NCI-H2227 (cell line): ENCODE measurements at regions not wholly inside any gene's neighbourhood (a gene's known extent, or its start where the extent isn't known, plus 50 kb on each side); places are given as distances from the start of the nearest gene placed in this dataset.
"Not testable (repeated sequence)": the region's sequence is repeated elsewhere in the genome, so short reads cannot be mapped to it uniquely, and the experiment has no call there.

Experiments used
- DNase-seq: peaks from one replicate; lab custom pipeline; 2025; ENCODE audit not compliant: unreplicated experiment; lab: John Stamatoyannopoulos, UW

- no peak for DNase-seq
These were observed 108.9 kb upstream of the GSE1 start for GRCh38 chr16:85504242-85504641.

GRCh38 chr16:85505794-85506634, 107.1 kb upstream of the GSE1 start:
- DNase-seq, result no peak

GRCh38 chr16:85506635-85506911, 106.5 kb upstream of the GSE1 start:
- no peak for DNase-seq

- no peak for DNase-seq
These were observed 105.8 kb upstream of the GSE1 start for GRCh38 chr16:85507342-85507741.

- DNase-seq, result no peak
These were observed 104.7 kb upstream of the GSE1 start for GRCh38 chr16:85508388-85508787.

- no peak for DNase-seq
These were observed 104.1 kb upstream of the GSE1 start for GRCh38 chr16:85508993-85509392.

GRCh38 chr16:85510041-85510659, 103.0 kb upstream of the GSE1 start:
- no peak for DNase-seq

GRCh38 chr16:85511938-85512807, 100.9 kb upstream of the GSE1 start:
- no peak for DNase-seq

- DNase-seq, result no peak
These were observed 100.4 kb upstream of the GSE1 start for GRCh38 chr16:85512808-85513115.

- DNase-seq, result no peak
These were observed 99.9 kb upstream of the GSE1 start for GRCh38 chr16:85513180-85513579.

- no peak for DNase-seq
These were observed 99.5 kb upstream of the GSE1 start for GRCh38 chr16:85513649-85514048.

GRCh38 chr16:85514295-85514597, 98.9 kb upstream of the GSE1 start:
- no peak for DNase-seq

- DNase-seq, result no peak
These were observed 98.4 kb upstream of the GSE1 start for GRCh38 chr16:85514598-85515318.

GRCh38 chr16:85515319-85515745, 97.8 kb upstream of the GSE1 start:
- DNase-seq, result no peak

- no peak for DNase-seq
These were observed 97.2 kb upstream of the GSE1 start for GRCh38 chr16:85515830-85516397.

GRCh38 chr16:85517154-85517553, 96.0 kb upstream of the GSE1 start:
- no peak for DNase-seq

- no peak for DNase-seq
These were observed 95.5 kb upstream of the GSE1 start for GRCh38 chr16:85517563-85518179.

- DNase-seq, result no peak
These were observed 94.6 kb upstream of the GSE1 start for GRCh38 chr16:85518398-85519049.

GRCh38 chr16:85519050-85519440, 94.1 kb upstream of the GSE1 start:
- not testable (repeated sequence) for DNase-seq

GRCh38 chr16:85519540-85520231, 93.4 kb upstream of the GSE1 start:
- DNase-seq, result no peak
